ENCODE measurements at regions not wholly inside any gene's neighbourhood (a gene's known extent, or its start where the extent isn't known, plus 50 kb on each side); places are given as distances from the start of the nearest gene placed in this dataset.

DNA sequence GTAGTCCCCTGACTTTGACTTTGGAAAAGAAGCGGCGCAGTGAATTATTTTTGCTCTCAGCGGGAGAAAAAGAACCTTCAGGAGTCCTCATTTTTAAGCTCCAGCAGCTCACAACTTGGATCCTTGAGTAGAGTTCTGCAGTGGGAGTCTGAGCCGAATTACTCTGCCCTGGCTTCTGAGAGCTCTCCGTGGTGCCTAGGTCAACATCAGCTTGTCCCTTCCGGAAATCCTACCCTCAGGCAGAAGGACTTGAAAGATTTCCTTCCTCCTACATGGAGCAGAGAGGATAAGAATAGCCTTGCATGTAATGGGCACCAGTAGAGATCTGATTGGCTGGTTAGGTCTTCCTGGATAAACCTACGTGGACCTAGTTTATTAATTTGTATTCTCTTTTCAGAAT, 549.7 kb upstream of the TENM3 start:
- no peak for TF ChIP-seq POLR2A (IDR thresholded peaks at IDR 0.05)
- TF ChIP-seq, protein P1, sequence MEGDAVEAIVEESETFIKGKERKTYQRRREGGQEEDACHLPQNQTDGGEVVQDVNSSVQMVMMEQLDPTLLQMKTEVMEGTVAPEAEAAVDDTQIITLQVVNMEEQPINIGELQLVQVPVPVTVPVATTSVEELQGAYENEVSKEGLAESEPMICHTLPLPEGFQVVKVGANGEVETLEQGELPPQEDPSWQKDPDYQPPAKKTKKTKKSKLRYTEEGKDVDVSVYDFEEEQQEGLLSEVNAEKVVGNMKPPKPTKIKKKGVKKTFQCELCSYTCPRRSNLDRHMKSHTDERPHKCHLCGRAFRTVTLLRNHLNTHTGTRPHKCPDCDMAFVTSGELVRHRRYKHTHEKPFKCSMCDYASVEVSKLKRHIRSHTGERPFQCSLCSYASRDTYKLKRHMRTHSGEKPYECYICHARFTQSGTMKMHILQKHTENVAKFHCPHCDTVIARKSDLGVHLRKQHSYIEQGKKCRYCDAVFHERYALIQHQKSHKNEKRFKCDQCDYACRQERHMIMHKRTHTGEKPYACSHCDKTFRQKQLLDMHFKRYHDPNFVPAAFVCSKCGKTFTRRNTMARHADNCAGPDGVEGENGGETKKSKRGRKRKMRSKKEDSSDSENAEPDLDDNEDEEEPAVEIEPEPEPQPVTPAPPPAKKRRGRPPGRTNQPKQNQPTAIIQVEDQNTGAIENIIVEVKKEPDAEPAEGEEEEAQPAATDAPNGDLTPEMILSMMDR (IDR thresholded peaks at IDR 0.05): no peak
